ENCODE measurements at regions not wholly inside any gene's neighbourhood (a gene's known extent, or its start where the extent isn't known, plus 50 kb on each side); places are given as distances from the start of the nearest gene placed in this dataset.

DNA sequence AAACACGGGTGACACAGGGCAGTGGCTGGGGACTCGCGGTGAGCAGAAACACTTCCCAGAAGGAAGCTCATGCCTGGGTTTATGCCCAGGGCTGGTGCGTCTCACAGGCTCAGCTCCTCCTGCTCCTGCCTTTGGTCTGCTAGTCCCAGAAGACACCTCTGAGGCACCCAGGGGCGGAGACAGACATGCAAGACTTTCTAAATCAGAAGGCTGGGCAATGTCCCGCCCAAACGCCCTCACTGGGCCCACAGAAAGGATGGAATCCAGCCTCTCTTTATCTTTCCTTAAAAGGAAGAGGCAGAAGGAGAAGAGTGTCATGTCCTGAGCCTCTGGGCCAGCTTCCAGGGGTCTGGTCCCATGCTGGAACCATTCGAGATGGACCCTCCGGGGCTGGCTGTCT lies 197.7 kb upstream of the RPL38 start:
- ChIA-PET POLR2A (no interaction called here), CTCF (interaction anchor here (0.6 kb wide), 1 partner anchor 515 kb away, joined by 4 read pairs; no protein-coding TSS in a partner anchor)
- H3K4me3 Mint-ChIP-seq (ENCODE audit: unreplicated experiment), result no peak overlapping the region
- peaks cover 83% of the 10 kb centered on the region for H3K27me3 Mint-ChIP-seq (ENCODE audit: insufficient read depth, unreplicated experiment)
- BruUV-seq (replicated peaks), result no TSS peak
- intact Hi-C loops (cut with micrococcal nuclease), result no loop called here
- TF ChIP-seq, protein P1, sequence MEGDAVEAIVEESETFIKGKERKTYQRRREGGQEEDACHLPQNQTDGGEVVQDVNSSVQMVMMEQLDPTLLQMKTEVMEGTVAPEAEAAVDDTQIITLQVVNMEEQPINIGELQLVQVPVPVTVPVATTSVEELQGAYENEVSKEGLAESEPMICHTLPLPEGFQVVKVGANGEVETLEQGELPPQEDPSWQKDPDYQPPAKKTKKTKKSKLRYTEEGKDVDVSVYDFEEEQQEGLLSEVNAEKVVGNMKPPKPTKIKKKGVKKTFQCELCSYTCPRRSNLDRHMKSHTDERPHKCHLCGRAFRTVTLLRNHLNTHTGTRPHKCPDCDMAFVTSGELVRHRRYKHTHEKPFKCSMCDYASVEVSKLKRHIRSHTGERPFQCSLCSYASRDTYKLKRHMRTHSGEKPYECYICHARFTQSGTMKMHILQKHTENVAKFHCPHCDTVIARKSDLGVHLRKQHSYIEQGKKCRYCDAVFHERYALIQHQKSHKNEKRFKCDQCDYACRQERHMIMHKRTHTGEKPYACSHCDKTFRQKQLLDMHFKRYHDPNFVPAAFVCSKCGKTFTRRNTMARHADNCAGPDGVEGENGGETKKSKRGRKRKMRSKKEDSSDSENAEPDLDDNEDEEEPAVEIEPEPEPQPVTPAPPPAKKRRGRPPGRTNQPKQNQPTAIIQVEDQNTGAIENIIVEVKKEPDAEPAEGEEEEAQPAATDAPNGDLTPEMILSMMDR (IDR thresholded peaks at IDR 0.05; ENCODE audit: unreplicated experiment), result no peak
- H3K27ac Mint-ChIP-seq (ENCODE audit: low read depth, unreplicated experiment), result no peak overlapping the region
- H3K4me1 Mint-ChIP-seq (ENCODE audit: insufficient read depth, unreplicated experiment), result no peaks in the 10 kb centered on the region
- no peaks in the 10 kb centered on the region for H3K36me3 Mint-ChIP-seq (ENCODE audit: insufficient read depth, unreplicated experiment)
- no peak for DNase-seq (ENCODE audit: unreplicated experiment)
- H3K9me3 Mint-ChIP-seq (ENCODE audit: unreplicated experiment), result no peaks in the 10 kb centered on the region

DNA sequence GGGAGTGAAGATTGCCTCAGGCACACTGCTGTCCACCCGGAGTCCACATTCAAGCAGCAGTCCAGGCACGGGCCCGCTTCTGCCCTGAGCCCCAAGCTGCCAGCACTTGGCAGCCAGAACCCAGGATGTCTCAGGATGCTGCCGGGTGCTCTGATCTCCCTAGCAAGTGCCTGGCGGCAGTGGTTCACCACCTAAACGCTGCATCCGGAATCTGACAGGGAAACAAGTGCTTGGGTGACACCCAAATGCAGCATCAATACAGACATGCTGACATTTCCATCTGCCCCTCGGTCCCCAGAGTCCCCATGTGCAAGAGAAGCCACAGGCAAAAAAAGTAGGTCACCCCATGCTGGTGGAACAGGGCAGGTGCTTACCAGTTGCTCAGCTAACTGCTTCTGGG lies 197.1 kb upstream of the RPL38 start:
- DNase-seq (ENCODE audit: unreplicated experiment), result no peak
- ChIA-PET CTCF (interaction anchor here (0.6 kb wide), 1 partner anchor 1527 kb away, joined by 3 read pairs; no protein-coding TSS in a partner anchor), POLR2A (no interaction called here)
- H3K4me1 Mint-ChIP-seq (ENCODE audit: insufficient read depth, unreplicated experiment), result no peaks in the 10 kb centered on the region
- H3K27ac Mint-ChIP-seq (ENCODE audit: low read depth, unreplicated experiment), result no peak overlapping the region
- no peaks in the 10 kb centered on the region for H3K9me3 Mint-ChIP-seq (ENCODE audit: unreplicated experiment)
- H3K36me3 Mint-ChIP-seq (ENCODE audit: insufficient read depth, unreplicated experiment), result no peaks in the 10 kb centered on the region
- H3K4me3 Mint-ChIP-seq (ENCODE audit: unreplicated experiment), result no peak overlapping the region
- BruUV-seq (replicated peaks), result no TSS peak
- intact Hi-C loops (cut with micrococcal nuclease), result no loop called here
- peaks cover 89% of the 10 kb centered on the region for H3K27me3 Mint-ChIP-seq (ENCODE audit: insufficient read depth, unreplicated experiment)
- TF ChIP-seq, protein P1 (IDR thresholded peaks at IDR 0.05; ENCODE audit: unreplicated experiment), result no peak

DNA sequence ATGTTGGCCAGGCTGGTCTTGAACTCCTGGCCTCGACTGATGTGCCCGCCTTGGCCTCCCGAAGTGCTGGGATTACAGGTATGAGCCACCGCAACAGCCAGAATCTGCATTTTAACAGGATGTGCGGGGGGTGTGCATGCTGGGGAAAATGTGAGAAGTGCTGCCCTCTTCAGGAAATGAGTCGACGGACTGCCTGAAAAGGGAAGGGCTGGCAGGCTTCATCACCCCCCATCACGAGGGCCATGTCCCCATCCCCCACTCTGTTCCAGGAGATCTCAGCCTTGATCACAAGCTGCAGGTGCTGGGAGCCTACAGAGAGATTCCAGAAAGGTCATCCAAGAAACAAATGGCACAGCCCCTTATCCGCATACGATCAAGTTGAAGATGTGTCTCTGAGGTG lies 195.3 kb upstream of the RPL38 start:
- TF ChIP-seq, protein P1 (IDR thresholded peaks at IDR 0.05; ENCODE audit: unreplicated experiment), result no peak
- BruUV-seq (replicated peaks), result no TSS peak
- Mint-ChIP-seq H3K27me3 (ENCODE audit: insufficient read depth, unreplicated experiment) (peaks cover 94% of the 10 kb centered on the region), H3K36me3 (ENCODE audit: insufficient read depth, unreplicated experiment) (no peaks in the 10 kb centered on the region), H3K9me3 (ENCODE audit: unreplicated experiment) (no peaks in the 10 kb centered on the region), H3K27ac (ENCODE audit: low read depth, unreplicated experiment) (no peak overlapping the region), H3K4me3 (ENCODE audit: unreplicated experiment) (no peak overlapping the region), H3K4me1 (ENCODE audit: insufficient read depth, unreplicated experiment) (no peaks in the 10 kb centered on the region)
- ChIA-PET POLR2A (no interaction called here), CTCF (interaction anchor here (0.6 kb wide), 1 partner anchor 578 kb away, joined by 5 read pairs; no protein-coding TSS in a partner anchor)
- DNase-seq (ENCODE audit: unreplicated experiment), result peak; percentile 6
- intact Hi-C loops (cut with micrococcal nuclease), result no loop called here

DNA sequence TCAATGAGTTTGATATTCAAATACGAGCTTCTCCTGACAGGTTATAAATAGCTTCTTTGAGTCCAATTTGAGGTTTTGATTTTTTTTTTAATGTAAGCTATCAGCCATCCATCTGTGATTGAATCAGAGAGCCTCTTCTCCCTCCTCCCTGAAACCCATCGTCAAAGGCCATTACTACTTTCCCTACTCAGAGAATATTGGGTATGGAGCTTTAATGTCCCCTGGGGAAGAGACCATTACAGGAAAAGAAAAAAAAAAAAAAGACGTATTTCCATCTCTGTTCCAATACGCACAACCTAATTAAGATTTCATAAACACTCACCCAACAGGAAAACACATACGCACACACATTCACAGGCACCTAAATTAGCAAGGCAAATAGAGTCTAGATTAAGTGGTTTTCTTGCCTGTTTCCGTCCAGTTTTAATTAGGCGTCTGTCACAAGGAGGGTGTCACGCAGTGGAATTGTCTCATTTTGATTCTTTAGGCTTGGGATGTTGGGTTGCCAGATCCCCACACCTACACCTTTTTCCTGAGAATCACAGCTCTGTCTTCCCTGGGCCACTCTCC lies 194.3 kb upstream of the RPL38 start:
- Mint-ChIP-seq H3K9me3 (ENCODE audit: unreplicated experiment) (no peaks in the 10 kb centered on the region), H3K4me3 (ENCODE audit: unreplicated experiment) (no peak overlapping the region), H3K36me3 (ENCODE audit: insufficient read depth, unreplicated experiment) (no peaks in the 10 kb centered on the region), H3K27me3 (ENCODE audit: insufficient read depth, unreplicated experiment) (peaks cover 94% of the 10 kb centered on the region), H3K27ac (ENCODE audit: low read depth, unreplicated experiment) (no peak overlapping the region), H3K4me1 (ENCODE audit: insufficient read depth, unreplicated experiment) (no peaks in the 10 kb centered on the region)
- POLR2A ChIA-PET, result no interaction called here
- no peak for DNase-seq (ENCODE audit: unreplicated experiment)
- intact Hi-C loops (cut with micrococcal nuclease), result no loop called here
- TF ChIP-seq, protein P1 (IDR thresholded peaks at IDR 0.05; ENCODE audit: unreplicated experiment), result no peak
- CTCF ChIA-PET, result interaction anchor here (0.7 to 0.8 kb wide), 3 partner anchors 24 to 815 kb away, joined by 3 read pairs; no protein-coding TSS in a partner anchor
- no TSS peak for BruUV-seq (replicated peaks)
